Sigmoid colon (tissue), 4 donors: ENCODE measurements at regions not wholly inside any gene's neighbourhood (a gene's known extent, or its start where the extent isn't known, plus 50 kb on each side); places are given as distances from the start of the nearest gene placed in this dataset.

Experiments
- EP300 ChIP-seq, 4 donors: sonication (generic); formaldehyde crosslinking; IDR thresholded peaks; one replicate each; pipeline ENCODE4 v1.6.1; 2017; ENCODE audit warnings: antibody characterized with exemption in 4 of 4
- POLR2A ChIP-seq, 2 donors: fragments of 450-650 bp; IDR thresholded peaks; one replicate each; pipeline ENCODE4 v1.6.1; 2016; ENCODE audit warnings: antibody characterized with exemption in 2 of 2, mild to moderate bottlenecking in 2 of 2, moderate library complexity in 2 of 2
- POLR2AphosphoS5 ChIP-seq, 4 donors: sonication (generic); formaldehyde crosslinking; IDR thresholded peaks; one replicate each; pipeline ENCODE4 v1.6.1; 2017; ENCODE audit warnings: antibody characterized with exemption in 4 of 4
- TF ChIP-seq, protein P1 (sequence below), 4 experiments: fragments of 450-650 bp in 3 of 4; fragments of 200-600 bp in 1 of 4; IDR thresholded peaks; one replicate each; pipeline ENCODE4 v1.5.1; 2016 to 2019; ENCODE audit warnings: antibody characterized with exemption in 4 of 4, mild to moderate bottlenecking in 3 of 4, moderate library complexity in 2 of 4

DNA sequence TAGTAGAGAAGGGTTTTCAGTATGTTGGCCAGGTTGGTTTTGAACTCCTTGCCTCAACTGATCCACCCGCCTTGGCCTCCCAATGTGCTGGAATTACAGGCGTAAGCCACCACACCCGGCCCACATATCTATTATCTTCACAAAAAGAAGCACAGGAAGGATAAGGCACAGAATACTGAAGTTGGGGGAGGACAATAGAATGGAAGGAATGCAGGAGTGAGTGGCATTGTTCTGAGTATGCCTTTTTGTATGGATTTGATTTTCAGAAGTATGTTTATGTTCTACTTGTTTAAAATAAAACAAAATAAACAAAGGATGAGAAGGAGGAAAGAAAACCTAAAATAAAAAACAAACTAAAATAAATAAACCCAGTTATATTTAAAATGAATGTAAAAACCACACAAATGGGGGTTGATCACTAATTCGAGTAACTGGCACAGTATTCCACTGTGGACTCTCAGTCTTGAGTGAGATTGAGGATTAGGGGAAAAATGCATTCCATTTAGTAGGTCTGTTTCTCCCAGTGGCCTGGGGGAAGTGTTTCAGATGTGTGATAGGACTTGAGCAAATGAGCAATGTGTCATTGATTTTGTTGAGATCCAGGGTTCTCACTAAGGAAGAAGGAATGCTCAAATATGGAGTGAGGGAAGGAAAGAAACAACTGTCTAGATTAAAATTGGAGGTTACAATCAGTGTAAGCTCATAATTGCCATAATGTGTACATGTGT, 109.0 kb upstream of the C1QTNF7 start:
- TF ChIP-seq, protein P1, sequence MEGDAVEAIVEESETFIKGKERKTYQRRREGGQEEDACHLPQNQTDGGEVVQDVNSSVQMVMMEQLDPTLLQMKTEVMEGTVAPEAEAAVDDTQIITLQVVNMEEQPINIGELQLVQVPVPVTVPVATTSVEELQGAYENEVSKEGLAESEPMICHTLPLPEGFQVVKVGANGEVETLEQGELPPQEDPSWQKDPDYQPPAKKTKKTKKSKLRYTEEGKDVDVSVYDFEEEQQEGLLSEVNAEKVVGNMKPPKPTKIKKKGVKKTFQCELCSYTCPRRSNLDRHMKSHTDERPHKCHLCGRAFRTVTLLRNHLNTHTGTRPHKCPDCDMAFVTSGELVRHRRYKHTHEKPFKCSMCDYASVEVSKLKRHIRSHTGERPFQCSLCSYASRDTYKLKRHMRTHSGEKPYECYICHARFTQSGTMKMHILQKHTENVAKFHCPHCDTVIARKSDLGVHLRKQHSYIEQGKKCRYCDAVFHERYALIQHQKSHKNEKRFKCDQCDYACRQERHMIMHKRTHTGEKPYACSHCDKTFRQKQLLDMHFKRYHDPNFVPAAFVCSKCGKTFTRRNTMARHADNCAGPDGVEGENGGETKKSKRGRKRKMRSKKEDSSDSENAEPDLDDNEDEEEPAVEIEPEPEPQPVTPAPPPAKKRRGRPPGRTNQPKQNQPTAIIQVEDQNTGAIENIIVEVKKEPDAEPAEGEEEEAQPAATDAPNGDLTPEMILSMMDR (IDR thresholded peaks at IDR 0.05), result no peak
- TF ChIP-seq POLR2AphosphoS5 (IDR thresholded peaks at IDR 0.05), result no peak
- no peak for TF ChIP-seq POLR2A (IDR thresholded peaks at IDR 0.05)
- TF ChIP-seq EP300 (IDR thresholded peaks at IDR 0.05), result no peak
